ENCODE measurements at regions not wholly inside any gene's neighbourhood (a gene's known extent, or its start where the extent isn't known, plus 50 kb on each side); places are given as distances from the start of the nearest gene placed in this dataset.
"Not testable (repeated sequence)": the region's sequence is repeated elsewhere in the genome, so short reads cannot be mapped to it uniquely, and the experiment has no call there.

DNA sequence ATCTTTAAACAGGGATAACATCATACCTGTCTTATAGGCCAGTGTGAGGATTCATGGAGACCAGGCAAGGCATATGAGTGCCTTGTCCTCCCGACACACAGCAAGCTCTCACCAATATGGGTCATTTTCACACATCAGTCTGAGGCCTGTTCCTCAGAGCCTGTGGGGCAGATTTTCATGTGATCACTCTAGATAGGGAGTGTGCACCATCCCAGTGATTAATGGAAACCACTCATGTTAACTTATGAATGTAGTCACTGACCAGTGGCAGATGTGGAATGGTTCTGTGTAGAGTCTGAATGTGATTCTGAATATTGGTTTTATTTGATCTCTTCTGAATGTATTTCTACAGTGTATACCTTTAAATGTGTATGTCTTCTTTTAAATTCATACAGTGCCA is 219.7 kb upstream of the SFSWAP start:
- DNase-seq, result no peak

DNA sequence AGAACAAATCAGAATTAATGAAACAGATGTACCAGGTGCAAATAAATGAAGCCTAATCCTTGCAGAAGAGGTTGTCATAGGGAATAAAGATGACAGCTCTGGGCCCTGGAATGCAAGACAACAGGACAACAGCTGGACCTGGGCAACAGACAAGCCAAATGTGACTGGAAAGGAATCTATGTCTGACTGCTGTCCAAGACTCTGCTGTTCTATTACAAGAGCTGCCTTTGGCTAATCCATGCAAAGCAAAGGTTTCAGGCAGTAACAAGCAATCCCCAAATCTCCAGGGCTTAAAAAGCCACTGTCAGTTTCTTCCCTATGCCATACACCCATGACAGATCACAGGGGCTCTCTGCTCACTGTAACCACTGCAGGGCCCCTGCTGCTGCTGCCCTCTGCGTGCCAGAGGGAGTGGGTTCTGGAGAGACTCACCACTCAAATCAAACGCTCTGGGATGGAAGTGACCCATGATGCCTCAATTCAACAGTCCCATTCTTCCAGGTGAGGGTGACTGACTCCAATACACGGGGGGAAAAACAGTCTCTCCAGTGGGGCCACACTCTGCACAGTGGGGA is 218.9 kb upstream of the SFSWAP start:
- DNase-seq, result no peak

DNA sequence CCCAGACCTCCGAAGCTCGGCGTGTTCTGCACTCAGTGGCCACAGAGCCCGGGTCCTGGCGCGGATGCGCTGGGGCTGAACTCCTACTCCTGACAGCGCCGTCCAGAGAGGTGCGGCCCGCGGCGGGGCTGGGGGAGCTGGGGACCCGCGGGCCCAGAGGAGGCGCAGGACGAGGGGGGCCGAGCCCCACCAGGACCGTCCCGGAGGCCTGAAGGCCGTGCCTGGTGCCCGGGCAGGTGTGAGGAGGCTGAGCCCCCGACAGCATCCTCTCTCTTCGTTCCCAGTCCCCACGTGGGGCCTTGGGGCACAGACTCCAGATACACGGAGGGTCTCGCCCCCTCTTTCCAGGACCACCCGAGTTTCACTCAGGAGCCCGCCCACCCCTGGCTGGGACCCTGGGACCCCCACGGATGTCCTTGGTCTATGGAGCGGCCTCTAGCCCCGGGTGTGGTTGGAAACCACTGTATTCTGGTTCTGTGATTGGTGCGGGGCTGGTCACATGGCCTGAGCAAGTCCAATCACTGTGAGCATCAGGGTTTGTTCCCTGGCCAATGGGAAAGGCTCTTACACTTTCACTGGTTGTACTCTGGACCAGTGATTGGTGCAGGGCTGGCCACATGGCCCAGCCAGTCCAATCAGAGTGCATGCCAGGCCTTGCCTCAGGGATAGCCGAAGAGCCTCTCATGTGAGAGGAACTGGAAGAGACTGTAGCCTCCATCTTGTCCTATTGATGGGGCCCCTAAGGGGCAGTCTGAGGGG is 217.6 kb upstream of the SFSWAP start:
- no peak for DNase-seq

DNA sequence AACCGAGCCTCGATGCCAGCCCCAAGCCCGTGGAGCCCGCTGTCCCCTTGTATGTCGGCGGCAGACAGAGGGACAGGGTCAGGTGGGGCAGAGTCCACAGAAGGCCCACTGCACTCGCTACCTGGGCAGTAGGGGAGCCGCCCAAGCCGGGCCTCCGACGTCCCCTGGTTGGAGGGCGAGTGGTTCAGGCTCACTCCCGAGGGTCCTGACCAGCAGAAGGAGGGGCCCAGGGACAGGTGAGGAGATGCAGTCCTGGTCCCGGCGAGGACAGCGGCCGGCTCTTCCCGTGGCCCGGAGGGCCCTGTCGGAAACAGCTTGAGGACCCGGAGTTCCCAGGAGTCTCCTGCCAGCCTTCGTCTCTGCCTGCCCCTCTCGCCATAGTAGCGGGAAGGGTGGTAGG is 216.7 kb upstream of the SFSWAP start:
- DNase-seq, result no peak

DNA sequence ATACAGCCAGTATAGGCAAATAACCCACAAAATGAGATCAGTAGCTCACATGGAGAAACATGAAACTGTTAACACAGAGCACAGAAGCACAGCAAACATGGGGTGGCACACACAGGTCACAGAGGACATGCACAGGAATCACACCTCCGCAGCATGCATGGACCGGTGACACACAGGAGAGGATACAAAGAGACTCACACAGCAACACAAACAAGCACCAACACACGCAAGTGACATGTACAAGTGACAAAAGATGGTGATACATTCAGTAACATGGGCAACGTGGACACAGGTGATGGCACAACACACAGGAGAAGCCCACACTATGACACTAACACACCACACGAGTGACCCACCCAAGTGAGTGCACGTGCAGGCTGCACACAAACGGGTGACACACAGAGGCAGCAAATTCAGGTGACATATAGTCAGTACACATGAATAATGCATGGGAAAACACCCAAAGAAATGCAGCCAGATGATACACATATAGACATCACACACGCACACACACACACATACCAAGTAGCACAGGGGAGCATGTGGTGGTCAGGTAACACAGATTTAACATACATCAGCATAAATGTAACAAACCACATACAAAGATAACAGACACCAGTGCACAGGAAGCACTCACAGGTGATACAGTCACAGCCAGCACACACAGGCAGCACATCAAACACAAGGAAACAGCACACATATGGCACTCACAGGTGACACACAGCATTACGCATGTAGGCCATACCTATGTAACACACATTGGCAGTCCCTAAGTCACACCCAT is 216.0 kb upstream of the SFSWAP start:
- no peak for DNase-seq

DNA sequence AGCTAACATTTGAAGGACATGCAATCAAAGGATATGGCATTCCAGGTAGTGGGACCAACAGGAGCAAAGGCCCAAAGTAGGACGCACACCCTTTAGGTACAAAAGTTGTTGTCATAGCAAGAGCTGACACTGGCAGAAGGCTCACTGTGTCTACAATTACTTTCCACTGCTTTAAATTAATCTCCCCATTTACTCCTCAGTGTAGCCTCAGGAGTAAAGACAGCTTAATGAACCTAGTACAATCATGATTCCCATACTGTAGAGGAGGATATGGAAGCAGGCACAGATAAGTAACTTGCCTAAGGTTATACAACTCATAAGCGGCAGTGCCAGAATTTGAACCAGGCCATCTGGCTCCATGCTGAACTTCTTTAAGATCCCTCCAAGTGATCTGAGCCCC is 212.9 kb upstream of the SFSWAP start:
- no peak for DNase-seq

DNA sequence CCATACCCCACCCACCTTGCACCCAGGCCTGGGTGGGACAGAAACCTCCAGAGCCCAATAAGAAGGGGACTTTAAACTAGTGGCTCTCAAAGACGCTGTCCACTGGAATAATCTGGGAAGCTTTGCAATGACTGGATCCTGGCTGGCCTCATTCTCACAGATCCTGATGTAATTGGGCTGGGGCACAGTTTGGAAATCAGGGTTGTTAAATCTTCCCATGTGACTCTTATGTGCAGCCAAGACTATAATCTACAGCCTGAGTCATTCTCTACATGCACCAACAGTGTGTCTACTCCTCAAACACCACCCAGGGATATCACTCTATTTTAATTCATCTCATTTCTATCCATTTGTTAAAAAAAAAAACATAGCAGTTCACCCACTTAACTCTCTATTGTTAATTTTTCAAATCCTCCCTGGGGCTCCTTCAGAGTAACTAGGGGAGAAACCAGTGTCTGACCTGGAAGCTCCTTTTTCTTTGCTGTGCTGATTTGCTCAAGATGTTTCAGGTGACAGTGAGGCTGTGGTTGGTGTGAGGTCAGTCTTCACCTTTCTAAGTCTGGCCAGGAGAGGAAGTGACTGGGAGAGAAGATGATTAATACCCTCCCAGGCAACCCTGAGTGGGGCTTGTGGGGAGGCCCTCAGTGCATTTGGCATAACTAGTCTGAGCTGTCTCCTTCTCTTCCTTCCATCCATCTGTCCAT is 211.6 kb upstream of the SFSWAP start:
- no peak for DNase-seq

DNA sequence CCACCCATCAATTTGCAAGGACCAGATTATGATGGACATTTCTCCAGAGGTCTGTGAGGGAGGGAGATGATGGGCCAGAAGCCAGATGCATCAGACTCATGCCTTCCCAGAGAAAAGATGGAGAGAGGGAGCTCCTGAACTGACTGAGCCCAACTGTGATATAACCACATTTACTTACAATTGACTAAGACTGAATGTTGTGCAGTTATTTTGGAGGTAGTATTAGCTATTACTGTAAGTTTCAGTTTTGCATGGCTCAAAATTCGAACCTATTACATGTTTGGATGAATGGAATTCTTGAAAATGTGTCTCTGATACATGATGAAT is 211.1 kb upstream of the SFSWAP start:
- DNase-seq, result no peak

DNA sequence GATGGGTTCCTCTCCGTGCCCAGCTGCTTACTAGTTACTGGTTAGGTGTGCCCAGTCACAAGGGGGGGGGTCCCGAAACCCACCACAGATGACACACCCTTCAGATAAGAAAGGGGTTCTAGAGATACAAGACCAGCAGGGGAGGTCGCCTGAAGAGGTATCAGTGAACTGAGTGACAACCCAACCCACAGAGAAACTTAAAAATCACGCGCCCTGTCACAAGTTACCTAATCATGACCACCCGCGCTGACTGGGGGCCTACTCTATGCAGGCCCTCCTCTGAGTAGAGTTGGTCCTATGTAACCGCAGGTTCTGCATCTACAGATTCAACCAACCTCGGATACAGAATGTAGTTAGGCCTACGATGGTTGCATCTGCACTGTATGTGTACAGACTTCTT is 210.3 kb upstream of the SFSWAP start:
- no peak for DNase-seq

DNA sequence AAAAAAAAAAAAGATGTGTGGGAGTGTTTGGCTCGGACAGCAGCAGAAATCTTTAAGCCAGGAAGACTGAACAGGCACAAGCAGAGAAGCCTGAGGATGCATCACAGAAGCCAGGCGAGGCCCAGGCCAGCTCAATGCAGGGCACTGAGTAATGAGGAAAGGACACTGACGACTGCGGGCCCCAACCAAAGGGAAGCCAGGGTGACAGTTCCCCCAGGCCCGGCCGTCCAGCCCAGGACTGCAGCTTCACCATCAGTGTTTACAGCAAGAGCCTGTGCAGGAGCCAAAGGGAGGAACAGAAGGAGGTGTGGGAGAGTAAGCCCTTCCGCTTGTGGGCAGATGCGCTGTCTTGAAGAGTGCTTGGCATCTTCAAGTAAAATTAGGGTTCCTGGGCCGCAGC is 205.3 kb upstream of the SFSWAP start:
- no peak for DNase-seq

DNA sequence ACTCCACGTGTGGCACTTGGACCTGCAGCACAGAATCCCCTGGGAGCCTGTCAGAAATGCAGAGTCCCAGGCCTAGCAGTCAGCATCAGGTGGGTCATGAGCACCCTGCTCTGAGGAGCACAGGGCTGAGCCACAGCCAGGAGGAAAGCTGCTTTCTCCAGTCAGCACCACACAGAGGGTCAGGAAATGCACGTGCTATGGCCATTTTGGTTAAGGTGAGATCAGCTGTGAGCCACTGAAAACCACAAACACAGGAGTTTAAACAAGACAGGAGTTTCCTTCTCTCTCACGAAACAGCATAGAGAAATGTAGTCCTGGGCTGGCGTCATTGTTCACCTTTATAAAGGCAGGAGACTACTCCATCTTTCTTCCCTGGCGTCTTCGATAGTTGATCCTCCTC is 204.5 kb upstream of the SFSWAP start:
- DNase-seq, result no peak

DNA sequence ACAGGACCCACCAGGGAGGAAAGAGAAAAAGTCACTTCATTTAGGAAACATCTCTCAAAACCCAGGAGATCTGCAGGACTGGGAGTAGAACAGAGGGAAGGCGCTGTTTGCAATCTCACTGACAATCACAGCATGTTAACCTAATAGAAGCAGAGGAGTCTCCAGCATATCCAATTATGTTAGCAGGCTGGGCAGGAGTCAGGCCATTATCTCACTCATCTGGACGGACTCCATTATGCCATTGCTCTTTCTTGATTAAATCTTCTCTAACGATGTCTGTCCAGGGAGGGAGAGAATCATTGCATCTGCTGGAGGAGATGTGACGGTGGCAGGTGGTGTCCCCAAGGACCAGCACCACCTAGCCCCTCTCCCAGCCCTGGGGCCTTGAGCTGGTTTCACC is 203.8 kb upstream of the SFSWAP start:
- DNase-seq, result no peak

DNA sequence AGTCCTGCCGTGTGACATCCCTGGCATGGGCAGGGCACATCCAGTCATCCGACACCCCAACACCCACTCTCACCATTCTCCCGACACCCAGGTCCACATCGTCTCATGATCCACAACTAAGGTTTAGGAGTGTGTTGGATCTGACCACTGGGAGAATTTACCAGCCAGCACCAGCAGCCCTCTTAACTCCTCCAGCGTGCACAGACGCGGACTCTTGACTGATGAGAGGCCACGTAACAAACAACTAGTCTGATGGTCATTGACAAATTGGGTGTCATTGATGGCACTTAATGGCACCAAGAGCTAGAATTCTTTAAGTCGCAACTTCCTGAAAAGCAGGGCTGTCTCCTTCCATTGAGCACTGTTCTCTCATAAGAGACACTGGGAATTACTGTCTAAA is 203.0 kb upstream of the SFSWAP start:
- DNase-seq, result no peak

DNA sequence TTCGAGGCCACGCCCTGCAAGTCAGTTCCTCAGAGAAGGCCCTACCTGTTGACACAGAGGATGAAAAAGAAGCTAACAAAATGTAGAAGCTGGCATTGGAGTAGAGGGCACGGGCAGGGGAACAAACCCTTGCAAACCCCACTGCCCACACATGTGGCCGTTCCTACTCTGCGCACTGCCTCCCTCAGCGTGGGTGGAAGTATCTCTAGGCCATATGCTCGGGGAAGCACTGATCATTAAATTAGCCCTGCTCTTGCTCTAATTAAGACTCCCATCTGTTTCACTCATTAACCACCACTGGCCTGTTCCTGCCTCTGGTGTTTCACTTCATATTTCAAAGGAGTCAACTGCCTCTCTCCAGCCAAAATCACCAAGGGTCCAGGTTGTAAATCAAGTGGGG is 201.2 kb upstream of the SFSWAP start:
- no peak for DNase-seq

DNA sequence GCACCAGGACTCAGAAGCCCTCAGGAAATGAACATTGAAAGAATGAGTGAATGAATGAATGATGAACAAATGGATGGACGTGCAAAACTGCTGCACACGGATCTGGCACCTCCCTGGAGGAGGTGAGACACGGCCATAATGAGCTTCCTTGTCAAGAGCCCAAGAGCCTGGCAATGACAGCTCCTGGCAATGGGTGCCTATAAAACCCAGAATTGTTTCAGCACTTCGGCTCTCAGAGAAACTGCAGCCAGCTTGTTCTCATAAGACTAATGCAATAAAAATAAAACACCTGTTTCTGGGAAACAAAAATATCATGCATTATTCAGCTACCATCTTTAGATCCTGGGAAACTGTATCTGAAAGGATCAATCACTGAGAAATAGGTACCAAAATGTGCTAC is 200.5 kb upstream of the SFSWAP start:
- no peak for DNase-seq

DNA sequence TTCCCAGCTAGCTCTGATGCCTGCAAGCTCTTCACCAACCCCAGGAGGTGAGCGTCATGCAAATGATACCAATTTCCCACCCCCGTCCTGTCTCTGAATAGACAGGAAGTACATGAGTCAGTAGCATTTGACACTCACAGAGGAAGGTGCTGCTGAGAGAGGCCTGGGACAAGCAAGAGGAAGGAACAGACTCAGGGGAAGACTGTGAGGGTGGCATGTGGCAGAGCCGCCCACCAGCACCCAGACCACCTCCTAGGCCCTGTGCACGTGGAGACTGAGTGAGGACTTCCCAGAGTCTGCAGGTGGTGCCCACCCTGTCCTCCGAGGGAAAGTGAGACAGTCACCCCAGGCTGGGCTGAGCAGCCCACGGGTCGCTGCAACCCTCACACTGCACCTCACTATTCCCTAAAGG is 199.5 kb upstream of the SFSWAP start:
- peak in 3 of 14 donors; percentile 1 to 19 (median 1) for DNase-seq

DNA sequence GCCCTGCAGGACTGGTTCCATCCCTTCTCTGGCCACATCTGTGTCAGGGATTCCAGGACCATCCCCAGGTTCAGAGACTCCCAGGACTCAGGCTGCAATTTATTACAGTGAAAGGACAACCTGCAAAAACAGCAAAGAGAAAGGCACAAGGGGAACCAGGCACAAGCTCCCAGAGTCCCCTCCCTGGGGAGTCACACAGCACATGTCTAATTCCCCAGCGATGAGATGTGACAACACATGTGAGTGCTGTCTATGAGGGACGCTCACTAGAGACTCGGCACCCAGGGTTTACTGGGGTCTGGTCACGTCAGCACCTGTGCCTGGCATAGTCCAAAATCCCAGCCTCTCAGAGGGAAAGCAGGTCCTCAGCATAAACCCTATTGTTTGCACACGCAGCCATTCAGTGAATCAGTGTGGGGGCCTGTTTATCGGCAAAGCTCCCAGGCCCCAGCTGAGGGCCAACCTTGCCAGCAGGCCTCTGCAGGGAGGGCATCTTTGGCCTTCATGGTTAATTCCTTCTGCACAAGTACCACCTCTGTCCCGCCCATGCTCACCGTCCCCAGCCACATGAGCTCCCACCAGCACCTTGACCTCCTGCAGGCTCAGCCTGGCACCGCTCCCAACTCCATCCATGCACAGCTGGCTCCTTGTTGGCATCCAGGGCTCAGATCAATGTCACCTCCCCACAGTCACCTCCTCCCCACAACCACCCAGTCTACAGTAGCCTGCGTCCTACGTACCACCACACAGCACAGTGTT is 198.9 kb upstream of the SFSWAP start:
- DNase-seq, result peak in 1 of 14 donors; percentile 1

DNA sequence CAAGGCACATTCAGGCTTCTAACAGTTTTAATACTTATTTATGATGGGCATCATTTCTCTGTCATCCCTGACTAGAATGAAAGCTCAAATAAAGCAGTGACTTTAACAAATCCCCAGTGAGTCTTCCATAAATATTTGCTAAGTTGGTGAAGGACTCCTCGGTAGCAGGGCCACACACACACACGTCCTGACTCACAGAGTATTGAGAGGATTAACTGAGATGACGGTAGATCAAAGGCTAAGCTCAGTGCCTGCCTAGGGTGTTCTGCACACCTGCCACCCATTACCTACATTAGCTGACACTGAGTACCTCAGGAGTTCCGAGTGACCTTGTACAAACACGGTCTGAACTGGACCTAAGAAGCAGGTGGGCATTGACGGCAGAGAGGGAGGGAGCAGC is 197.3 kb upstream of the SFSWAP start:
- DNase-seq, result no peak

DNA sequence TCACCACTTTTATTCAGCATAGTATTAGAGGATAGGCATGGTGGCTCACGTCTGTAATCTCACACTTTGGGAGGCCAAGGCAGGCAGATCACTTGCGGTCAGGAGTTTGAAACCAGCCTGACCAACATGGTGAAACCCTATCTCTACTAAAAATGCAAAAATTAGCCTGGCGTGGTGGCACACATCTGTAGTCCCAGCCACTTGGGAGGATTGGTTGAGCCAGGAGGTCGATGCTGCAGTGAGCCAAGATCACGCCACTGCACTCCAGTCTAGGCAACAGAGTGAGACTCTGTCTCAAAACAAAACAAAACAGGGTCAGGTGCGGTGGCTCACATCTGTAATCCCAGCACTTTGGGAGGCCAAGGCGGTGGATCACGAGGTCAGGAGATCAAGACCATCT is 190.3 kb upstream of the SFSWAP start:
- not testable (repeated sequence) for DNase-seq

DNA sequence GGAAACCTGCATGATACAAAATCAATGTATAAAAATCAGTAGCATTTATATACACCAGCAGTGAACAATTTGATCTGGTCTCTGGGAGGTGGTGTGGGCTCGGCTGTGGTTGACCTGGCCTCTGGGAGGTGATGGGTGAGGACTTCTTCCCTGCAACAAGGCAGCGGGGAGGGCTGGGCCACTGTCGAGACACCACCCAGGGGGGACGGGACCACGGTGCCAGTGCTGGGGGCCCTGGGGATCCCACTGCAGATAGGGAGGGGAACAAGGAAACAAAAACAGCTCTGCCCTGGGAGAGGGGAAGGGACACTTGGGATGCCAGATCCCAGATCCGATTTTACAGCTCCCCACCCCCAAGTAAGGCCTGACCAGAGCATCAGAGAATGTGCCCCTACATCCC is 189.6 kb upstream of the SFSWAP start:
- DNase-seq, result no peak

DNA sequence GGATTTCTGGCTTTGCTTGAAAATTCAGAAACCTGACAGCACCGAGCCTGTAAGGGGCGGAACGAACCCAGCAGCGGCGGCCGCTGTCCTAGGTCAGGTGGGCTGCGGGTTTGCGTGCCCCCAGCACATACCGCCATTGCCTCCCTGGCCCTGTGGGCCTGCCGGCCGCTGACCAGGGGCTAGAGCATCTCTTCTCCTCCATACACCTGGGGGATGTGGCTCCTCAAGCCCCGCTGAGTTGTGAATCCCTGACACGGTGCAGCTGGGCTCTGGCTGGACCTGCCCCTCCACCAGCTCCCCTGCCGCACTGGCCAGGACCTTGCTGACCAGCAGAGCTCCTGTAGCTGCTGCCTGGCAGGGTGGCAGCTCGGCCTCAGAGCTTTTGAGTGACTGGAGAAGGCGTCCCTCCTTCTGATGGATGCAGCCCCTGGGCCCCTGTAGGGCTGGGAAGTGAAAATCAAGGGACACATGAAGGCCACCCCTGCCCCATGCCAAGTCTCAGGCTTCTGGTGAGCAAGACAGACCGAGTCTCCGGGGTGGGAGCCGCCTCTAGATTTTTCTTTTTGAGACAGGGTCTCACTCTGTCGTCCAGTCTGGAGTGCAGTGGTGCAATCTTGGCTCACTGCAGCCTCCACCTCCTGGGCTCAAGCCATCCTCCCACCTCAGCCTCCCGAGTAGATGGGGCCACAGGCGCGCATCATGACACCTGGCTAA is 184.9 kb upstream of the SFSWAP start:
- no peak for DNase-seq

DNA sequence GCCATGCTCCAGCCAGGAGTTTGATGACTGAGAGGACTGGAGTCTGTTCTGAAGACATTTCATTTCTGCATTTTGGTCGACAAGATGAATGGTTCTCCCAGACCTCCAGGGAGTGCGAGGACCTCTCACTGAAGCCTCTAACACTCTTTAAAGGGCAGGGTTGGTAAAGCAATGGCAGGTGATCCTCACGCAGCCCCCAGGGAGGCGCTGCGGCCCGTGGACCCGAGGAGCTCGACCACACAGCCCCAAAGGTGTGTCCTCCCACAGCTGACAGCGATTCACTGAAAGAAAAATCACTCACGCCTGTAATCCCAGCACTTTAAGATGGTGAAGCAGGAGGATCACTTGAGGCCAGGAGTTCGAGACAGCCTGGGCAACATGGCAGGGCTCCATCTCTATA is 183.8 kb upstream of the SFSWAP start:
- DNase-seq, result no peak

All from C1 segment of cervical spinal cord (tissue), 14 donors.